Upper lobe of right lung (tissue), 1 donor: ENCODE measurements at regions not wholly inside any gene's neighbourhood (a gene's known extent, or its start where the extent isn't known, plus 50 kb on each side); places are given as distances from the start of the nearest gene placed in this dataset.

ENCODE experiments used
- ATAC-seq: fragments of 200-7000 bp; cut with Tn5 transposase; one replicate; pipeline ENCODE4 v1.9.1; 2020; ENCODE audit warnings: mild to moderate bottlenecking, moderate library complexity
- DNase-seq: peaks from one replicate; pipeline ENCODE4 v3.0.0-alpha.2; 2020
- H3K27ac ChIP-seq: fragments of 200-600 bp; one replicate; pipeline ENCODE4 v1.8.0; 2022
- H3K27me3 ChIP-seq: fragments of 200-600 bp; one replicate; pipeline ENCODE4 v1.8.0; 2022; ENCODE audit warnings: mild to moderate bottlenecking
- H3K36me3 ChIP-seq: fragments of 200-600 bp; one replicate; pipeline ENCODE4 v1.8.0; 2022
- H3K4me1 ChIP-seq: fragments of 200-600 bp; one replicate; pipeline ENCODE4 v1.8.0; 2022
- H3K4me3 ChIP-seq: fragments of 200-600 bp; one replicate; pipeline ENCODE4 v1.8.0; 2022; ENCODE audit warnings: mild to moderate bottlenecking
- H3K9me3 ChIP-seq: fragments of 200-600 bp; one replicate; pipeline ENCODE4 v1.8.0; 2022
- intact Hi-C: fragments of 100-400 bp; cut with DNase I; formaldehyde crosslinking; loops from one replicate; pipeline ENCODE4 v1.11.0; 2022
- TF ChIP-seq, protein P1 (sequence below): fragments of 200-600 bp; IDR thresholded peaks from one replicate; pipeline ENCODE4 v1.8.0; 2022; ENCODE audit warnings: antibody characterized with exemption
- donor health status: DM: no; HTN: yes; CAD: no; lungs with severe emphysema.

DNA sequence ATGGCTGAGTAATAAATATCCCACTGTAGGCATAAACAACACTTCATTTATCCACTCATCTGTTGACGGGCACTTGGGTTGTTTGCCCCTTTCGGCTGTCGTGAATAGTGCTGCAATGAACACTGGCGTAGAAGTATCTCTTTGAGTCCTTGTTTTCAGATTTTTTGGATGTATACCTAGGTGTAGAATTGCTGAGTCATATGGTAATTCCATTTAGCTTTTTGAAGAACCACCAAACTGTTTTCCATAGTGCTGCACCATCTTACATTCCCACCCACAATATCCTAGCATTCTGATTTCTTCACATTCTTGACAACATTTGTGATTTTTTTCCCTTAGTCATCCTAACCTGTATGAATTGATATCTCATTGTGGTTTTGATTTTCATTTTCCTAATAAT lies 109.0 kb downstream of the NXNL2 start:
- TF ChIP-seq, protein P1, sequence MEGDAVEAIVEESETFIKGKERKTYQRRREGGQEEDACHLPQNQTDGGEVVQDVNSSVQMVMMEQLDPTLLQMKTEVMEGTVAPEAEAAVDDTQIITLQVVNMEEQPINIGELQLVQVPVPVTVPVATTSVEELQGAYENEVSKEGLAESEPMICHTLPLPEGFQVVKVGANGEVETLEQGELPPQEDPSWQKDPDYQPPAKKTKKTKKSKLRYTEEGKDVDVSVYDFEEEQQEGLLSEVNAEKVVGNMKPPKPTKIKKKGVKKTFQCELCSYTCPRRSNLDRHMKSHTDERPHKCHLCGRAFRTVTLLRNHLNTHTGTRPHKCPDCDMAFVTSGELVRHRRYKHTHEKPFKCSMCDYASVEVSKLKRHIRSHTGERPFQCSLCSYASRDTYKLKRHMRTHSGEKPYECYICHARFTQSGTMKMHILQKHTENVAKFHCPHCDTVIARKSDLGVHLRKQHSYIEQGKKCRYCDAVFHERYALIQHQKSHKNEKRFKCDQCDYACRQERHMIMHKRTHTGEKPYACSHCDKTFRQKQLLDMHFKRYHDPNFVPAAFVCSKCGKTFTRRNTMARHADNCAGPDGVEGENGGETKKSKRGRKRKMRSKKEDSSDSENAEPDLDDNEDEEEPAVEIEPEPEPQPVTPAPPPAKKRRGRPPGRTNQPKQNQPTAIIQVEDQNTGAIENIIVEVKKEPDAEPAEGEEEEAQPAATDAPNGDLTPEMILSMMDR = no peak
- Histone ChIP-seq H3K9me3 (no peaks in the 10 kb centered on the region), H3K4me1 (no peaks in the 10 kb centered on the region), H3K27me3 (no peaks in the 10 kb centered on the region), H3K36me3 (no peaks in the 10 kb centered on the region), H3K4me3 (no peak overlapping the region), H3K27ac (no peak overlapping the region)
- DNase-seq (no peak), ATAC-seq (no peak)
- intact Hi-C loops = no loop called here

DNA sequence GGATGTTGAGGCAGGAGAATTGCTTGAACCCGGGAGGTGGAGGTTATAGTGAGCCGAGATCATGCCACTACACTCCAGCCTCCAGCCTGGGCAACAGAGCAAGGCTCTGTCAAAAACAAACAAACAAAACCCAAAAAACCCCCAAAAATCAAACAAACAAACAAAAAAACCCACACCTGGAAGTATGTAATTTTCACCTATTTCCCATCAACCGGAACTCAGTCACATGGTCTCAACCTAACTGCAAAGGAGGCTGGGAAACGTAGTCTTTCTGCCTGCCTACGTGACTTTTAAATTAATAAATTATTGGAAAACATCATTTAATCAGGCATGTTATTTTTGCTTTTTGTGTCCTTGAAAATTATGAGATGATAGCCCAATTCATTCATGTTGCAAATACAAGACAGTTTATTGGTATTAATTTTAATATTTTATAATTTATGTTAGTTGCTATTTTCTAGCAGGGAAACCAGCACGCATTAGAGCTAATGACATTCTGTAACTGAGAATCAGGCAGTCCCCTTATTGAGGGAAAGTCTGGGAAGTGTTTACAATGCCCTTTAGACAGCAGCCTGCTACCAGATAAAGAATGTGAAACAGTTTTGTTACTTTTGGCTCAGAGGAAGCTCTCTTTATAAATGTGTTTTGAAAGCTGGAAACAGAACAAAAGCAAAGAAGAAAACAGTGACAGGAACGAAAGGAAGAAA lies 110.3 kb downstream of the NXNL2 start:
- no peaks in the 10 kb centered on the region for H3K9me3 ChIP-seq
- ATAC-seq = no peak
- no peaks in the 10 kb centered on the region for H3K36me3 ChIP-seq
- no peak overlapping the region for H3K4me3 ChIP-seq
- H3K27ac ChIP-seq = no peak overlapping the region
- no peaks in the 10 kb centered on the region for H3K4me1 ChIP-seq
- no peaks in the 10 kb centered on the region for H3K27me3 ChIP-seq
- TF ChIP-seq, protein P1 = no peak
- no peak for DNase-seq
- intact Hi-C loops = no loop called here

DNA sequence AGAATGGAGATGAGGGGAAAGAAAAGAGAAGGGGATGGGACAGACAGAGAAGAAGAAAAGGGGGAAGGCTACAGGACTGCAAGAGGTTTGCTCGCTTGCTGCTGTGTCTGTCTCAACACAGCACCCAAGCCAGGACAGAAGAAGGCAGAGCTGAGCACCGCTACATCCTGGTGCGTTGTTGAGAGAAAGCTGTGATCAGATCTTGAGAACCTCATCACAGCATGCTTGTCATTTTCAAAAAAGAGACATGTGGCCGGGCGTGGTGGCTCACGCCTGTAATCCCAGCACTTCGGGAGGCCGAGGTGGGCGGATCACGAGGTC lies 110.9 kb downstream of the NXNL2 start:
- no peaks in the 10 kb centered on the region for H3K4me1 ChIP-seq
- no peak overlapping the region for H3K27ac ChIP-seq
- no peaks in the 10 kb centered on the region for H3K27me3 ChIP-seq
- intact Hi-C loops = no loop called here
- DNase-seq = no peak
- no peaks in the 10 kb centered on the region for H3K36me3 ChIP-seq
- TF ChIP-seq, protein P1 = no peak
- ATAC-seq = no peak
- no peak overlapping the region for H3K4me3 ChIP-seq
- no peaks in the 10 kb centered on the region for H3K9me3 ChIP-seq

DNA sequence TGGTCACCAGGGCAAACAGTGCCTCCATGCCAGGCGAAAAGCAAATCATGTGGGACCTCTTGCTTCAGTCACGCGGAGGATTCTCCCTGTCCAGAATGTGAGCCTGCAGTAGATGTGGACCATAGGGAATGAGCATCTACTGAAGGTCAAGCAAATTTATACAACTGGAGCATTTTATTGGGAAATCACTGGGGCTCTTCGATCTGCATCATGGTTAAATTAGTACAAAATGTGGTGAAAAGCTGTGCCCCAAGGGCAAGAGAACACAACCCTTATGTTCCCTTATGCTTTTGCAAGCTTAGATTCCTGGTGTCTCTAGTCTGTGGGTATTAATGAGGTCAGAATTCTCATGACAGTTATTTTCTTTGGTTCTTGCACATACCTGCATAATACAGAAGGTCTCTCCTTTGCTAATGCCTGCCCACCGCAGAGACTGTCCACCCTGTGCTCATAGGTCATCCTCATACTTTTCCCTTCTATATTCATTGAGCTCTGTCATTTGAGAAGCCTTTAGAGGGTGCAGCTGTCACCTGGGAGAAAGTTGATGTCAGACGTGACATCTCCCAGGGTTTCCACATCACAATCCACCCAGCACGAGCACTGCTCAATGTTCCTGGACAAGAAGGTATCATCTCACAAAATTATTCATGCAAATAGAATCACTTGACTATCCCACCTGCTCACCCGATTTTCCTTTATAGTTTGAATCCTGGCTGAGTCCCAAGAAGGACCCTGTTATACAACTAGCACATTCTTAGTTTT lies 111.7 kb downstream of the NXNL2 start:
- TF ChIP-seq, protein P1 = no peak
- ATAC-seq (no peak), DNase-seq (no peak)
- Histone ChIP-seq H3K36me3 (no peaks in the 10 kb centered on the region), H3K27me3 (no peaks in the 10 kb centered on the region), H3K27ac (no peak overlapping the region), H3K9me3 (no peaks in the 10 kb centered on the region), H3K4me3 (no peak overlapping the region), H3K4me1 (no peaks in the 10 kb centered on the region)
- intact Hi-C loops = no loop called here

DNA sequence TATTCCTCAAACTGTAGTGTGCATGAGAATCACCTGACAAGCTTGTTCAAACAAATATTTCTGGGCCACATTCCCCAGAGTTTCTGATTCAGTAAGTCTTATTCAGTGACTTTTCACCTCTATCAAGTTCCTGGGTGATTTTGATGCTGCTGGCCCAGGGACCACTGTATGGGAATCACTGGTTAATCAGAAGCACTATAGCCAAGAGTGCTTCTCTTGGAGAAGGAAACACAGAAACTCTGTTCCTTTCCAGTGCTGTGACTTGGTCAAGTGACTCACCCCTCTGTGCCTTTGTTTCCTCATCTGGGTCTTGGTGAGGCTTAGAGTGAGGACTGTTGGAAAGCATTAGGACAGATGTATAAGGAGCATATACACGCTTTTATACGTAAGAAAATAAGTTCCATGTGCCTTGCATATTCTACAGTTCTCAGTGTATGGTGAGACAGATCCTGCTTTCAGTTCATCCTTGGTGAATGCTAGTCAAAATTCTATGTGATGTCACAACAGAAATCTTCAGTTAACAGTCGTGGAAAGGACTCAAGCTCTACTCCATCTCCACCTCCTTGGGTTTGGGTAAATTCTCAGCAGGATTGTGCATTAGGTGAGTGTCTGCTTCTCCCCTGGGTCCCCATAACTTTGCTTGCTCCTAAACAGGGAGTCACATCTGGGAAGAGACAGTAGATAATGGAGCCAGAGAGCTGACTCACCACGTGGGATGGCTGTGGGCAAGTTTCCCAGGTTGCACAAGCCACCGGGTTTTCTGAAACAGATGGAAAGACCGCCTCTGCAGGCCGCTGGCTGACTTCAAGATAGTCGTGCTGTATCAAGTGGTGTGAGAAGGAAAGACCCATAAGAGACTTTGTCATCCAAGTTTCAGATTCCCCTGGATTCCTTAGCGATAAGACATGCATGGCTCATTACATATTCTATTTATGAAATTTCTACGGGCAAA lies 117.0 kb downstream of the NXNL2 start:
- H3K9me3 ChIP-seq = no peaks in the 10 kb centered on the region
- H3K4me1 ChIP-seq = no peaks in the 10 kb centered on the region
- no peak overlapping the region for H3K4me3 ChIP-seq
- intact Hi-C loops = no loop called here
- no peaks in the 10 kb centered on the region for H3K27me3 ChIP-seq
- ATAC-seq = peak; percentile 59
- no peaks in the 10 kb centered on the region for H3K36me3 ChIP-seq
- TF ChIP-seq, protein P1 = no peak
- DNase-seq = no peak
- H3K27ac ChIP-seq = no peak overlapping the region
